Bronchial epithelial cell (primary cell): ENCODE measurements at regions not wholly inside any gene's neighbourhood (a gene's known extent, or its start where the extent isn't known, plus 50 kb on each side); places are given as distances from the start of the nearest gene placed in this dataset.
A peak's percentile ranks its signal among the peaks of the same experiment; 100 is the strongest.

Experiments
- DNase-seq: peaks from one replicate; pipeline ENCODE4 v3.0.0-alpha.2; 2010; ENCODE audit warnings: low read depth
- FAIRE-seq: peaks from 2 replicates; lab custom pipeline; 2011; peaks lifted over from hg19 to GRCh38; lab: Jason Lieb, UNC
- H3K27me3 ChIP-seq: 2 replicates; pipeline ENCODE4 v1.5.1; 2011; ENCODE audit warnings: low read length; ENCODE audit not compliant: control insufficient read depth, insufficient read depth
- H3K36me3 ChIP-seq: 2 replicates; pipeline ENCODE4 v1.5.1; 2011; ENCODE audit warnings: low read length; ENCODE audit not compliant: control insufficient read depth, insufficient read depth
- H3K4me3 ChIP-seq: 2 replicates; pipeline ENCODE4 v1.5.1; 2011; ENCODE audit warnings: mild to moderate bottlenecking, low read depth, low read length, control low read depth
- TF ChIP-seq, protein P1 (sequence below): IDR thresholded peaks from 2 replicates; pipeline ENCODE4 v1.5.1; 2011; ENCODE audit warnings: mild to moderate bottlenecking, moderate library complexity, low read length, control low read depth, inconsistent platforms; ENCODE audit not compliant: insufficient read depth, severe bottlenecking

DNA sequence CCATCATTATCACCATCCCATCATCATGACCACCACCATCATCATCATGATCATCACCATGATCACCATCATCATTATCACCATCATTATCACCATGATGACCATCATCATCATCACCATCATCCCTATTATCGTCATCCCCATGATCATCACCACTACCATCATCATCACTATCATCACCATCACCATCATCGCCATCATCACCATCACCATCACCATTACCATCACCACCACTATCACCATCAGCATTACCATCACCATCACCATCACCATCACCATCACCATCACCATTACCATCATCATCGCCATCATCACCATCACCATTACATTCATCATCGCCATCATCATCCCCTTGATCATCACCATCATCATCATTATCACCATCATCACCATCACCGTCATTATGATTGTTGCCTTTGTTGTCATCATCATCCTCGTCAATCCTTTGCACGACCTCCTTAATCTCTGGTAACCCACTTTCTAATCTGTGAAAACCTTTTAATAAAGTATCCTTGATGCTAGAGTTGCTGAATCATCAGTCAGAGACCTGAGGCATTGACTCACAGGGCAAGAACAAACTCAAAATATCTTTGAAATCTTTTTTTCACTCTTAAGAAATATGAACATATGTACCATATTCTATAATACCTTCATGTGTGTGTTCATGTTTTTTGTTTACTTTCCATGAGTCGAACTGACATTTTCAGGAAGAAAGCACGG lies 116.3 kb upstream of the FOXF1 start:
- FAIRE-seq (peak; percentile 32), DNase-seq (no peak)
- TF ChIP-seq, protein P1, sequence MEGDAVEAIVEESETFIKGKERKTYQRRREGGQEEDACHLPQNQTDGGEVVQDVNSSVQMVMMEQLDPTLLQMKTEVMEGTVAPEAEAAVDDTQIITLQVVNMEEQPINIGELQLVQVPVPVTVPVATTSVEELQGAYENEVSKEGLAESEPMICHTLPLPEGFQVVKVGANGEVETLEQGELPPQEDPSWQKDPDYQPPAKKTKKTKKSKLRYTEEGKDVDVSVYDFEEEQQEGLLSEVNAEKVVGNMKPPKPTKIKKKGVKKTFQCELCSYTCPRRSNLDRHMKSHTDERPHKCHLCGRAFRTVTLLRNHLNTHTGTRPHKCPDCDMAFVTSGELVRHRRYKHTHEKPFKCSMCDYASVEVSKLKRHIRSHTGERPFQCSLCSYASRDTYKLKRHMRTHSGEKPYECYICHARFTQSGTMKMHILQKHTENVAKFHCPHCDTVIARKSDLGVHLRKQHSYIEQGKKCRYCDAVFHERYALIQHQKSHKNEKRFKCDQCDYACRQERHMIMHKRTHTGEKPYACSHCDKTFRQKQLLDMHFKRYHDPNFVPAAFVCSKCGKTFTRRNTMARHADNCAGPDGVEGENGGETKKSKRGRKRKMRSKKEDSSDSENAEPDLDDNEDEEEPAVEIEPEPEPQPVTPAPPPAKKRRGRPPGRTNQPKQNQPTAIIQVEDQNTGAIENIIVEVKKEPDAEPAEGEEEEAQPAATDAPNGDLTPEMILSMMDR = no peak
- Histone ChIP-seq H3K36me3 (no peaks in the 10 kb centered on the region), H3K27me3 (no peaks in the 10 kb centered on the region), H3K4me3 (no peak overlapping the region)

DNA sequence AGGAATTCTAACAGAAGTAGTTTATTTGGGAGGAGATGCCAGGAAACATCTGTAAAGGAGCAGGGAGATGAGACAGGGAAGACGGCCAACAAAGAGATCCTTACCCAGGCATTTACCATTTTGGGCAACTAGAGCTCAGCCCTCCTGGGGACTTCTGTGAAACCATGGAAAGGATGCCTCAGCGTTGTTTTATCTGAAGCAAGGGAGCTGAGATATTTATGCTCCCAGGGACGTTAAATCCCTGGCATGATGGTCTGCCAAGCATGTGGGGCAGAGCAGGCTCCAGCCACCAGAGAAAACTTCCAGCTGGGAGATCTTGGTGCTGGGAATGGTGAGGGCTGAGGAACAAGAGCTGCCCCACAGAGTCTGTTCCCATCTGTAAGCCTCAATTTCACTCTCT lies 114.8 kb upstream of the FOXF1 start:
- Histone ChIP-seq H3K36me3 (no peaks in the 10 kb centered on the region), H3K27me3 (no peaks in the 10 kb centered on the region), H3K4me3 (no peak overlapping the region)
- DNase-seq = no peak
- FAIRE-seq = no peak
- TF ChIP-seq, protein P1 = no peak

GRCh38 chr16:86396422-86396821 lies 113.9 kb upstream of the FOXF1 start:
- FAIRE-seq (no peak), DNase-seq (no peak)
- Histone ChIP-seq H3K27me3 (no peaks in the 10 kb centered on the region), H3K36me3 (no peaks in the 10 kb centered on the region), H3K4me3 (no peak overlapping the region)
- TF ChIP-seq, protein P1 = no peak

GRCh38 chr16:86396901-86397311 lies 113.4 kb upstream of the FOXF1 start:
- FAIRE-seq (no peak), DNase-seq (no peak)
- no peaks in the 10 kb centered on the region for H3K27me3 ChIP-seq
- H3K4me3 ChIP-seq = no peak overlapping the region
- TF ChIP-seq, protein P1 = no peak
- no peaks in the 10 kb centered on the region for H3K36me3 ChIP-seq

DNA sequence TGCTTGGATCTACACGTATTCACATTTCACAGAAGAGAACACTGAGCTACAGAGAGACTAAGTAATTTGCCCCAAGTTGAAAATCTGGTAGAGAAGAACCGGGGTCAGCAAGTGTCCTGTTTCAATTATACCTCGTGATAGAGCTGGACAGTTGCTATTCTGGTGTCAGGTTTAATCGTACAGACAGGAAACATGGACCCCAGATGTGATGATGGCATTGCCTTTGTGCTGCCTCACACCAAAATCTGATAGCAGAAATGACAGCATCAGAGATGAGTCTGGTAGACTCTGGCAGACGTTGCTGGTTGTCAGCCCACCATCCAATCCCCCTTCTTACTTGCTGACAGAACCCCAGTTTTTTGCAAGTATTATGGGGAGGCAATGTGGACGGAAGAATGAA lies 112.1 kb upstream of the FOXF1 start:
- Histone ChIP-seq H3K36me3 (no peaks in the 10 kb centered on the region), H3K27me3 (no peaks in the 10 kb centered on the region), H3K4me3 (no peak overlapping the region)
- no peak for DNase-seq
- TF ChIP-seq, protein P1 = no peak
- no peak for FAIRE-seq

- TF ChIP-seq, protein P1 = no peak
- DNase-seq = no peak
- FAIRE-seq = no peak
- Histone ChIP-seq H3K36me3 (no peaks in the 10 kb centered on the region), H3K4me3 (no peak overlapping the region), H3K27me3 (no peaks in the 10 kb centered on the region)
These were observed 111.7 kb upstream of the FOXF1 start for GRCh38 chr16:86398622-86399021.
